ENCODE measurements at regions not wholly inside any gene's neighbourhood (a gene's known extent, or its start where the extent isn't known, plus 50 kb on each side); places are given as distances from the start of the nearest gene placed in this dataset.
"Not testable (repeated sequence)": the region's sequence is repeated elsewhere in the genome, so short reads cannot be mapped to it uniquely, and the experiment has no call there.

DNA sequence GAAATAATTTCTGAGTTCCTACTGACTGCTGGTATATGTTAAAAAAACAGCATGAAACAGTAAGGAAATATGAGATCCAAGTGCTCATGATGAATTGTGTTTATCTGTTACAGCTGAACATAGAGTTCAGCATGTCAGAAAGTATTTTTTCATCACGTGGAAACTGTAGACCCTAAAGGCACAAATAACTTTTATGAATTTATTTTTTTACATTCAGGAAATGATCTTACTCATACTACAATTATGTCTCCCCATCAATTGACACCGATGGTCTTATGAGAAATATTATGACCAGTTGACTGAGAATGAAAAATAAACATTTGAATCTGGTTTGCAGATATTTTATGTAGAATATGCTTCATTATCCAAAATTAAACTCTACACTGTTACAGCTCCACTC lies 283.1 kb upstream of the SPANXN4 start:
- DNase-seq = no peak

DNA sequence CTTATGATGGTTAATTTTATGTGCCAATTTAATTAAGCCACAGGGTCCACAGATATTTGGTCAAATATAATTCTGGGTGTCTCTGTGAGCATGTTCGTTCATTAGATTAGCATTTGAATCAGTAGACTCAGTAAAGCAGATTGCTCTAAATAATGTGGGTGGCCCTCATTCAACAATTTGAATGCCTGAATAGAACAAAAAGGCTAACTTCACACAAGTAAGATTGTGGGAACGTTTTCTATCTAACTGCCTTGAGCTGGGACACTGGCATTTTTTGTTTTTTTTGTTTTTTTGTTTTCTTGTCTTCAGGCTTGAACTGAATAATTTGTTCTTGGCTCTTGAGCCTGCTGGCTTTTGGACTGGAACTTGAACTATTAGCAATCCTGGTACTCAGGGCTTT lies 292.4 kb upstream of the SPANXN4 start:
- DNase-seq = no peak

DNA sequence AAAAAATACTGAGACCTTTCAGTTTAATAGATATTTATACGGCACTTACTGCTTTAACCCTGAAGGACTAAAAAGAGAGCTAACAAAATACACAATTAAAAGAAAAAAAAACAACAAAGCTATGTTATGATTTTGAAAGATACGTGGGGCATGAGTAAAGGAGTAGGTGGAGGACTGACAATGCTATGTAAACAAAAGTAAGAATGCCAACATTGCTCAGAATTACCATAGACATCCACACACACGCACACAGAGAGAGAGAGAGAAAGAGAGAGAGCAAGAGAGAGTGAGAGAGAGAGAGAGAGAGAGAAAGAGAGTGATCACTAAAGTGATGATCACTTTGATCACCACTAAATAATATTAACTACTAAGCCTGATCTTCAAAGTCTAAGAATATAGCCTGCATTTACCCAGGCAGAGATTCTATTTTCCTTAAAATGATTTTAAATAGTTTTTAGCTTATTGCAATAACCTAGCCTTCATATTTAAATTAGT lies 313.9 kb upstream of the SPANXN4 start:
- DNase-seq = no peak

- DNase-seq = no peak
Observed at GRCh38 chrX:142702749-142703148, 323.0 kb upstream of the SPANXN4 start.

- no peak for DNase-seq
Observed at GRCh38 chrX:142688256-142688655, 337.5 kb upstream of the SPANXN4 start.

GRCh38 chrX:142686653-142687283 lies 339.0 kb upstream of the SPANXN4 start:
- DNase-seq = no peak

GRCh38 chrX:142686206-142686605 lies 339.5 kb upstream of the SPANXN4 start:
- DNase-seq = no peak

GRCh38 chrX:142680038-142680437 lies 345.7 kb upstream of the SPANXN4 start:
- no peak for DNase-seq

GRCh38 chrX:142671036-142671435 lies 354.7 kb upstream of the SPANXN4 start:
- DNase-seq = peak; percentile 35

- DNase-seq = no peak
Observed at GRCh38 chrX:142663330-142664095, 362.2 kb upstream of the SPANXN4 start.

- DNase-seq = no peak
Observed at GRCh38 chrX:142661696-142662095, 364.0 kb upstream of the SPANXN4 start.

GRCh38 chrX:142655507-142655906 lies 370.2 kb upstream of the SPANXN4 start:
- DNase-seq = no peak

GRCh38 chrX:142637206-142637605 lies 388.5 kb upstream of the SPANXN4 start:
- DNase-seq = no peak

DNA sequence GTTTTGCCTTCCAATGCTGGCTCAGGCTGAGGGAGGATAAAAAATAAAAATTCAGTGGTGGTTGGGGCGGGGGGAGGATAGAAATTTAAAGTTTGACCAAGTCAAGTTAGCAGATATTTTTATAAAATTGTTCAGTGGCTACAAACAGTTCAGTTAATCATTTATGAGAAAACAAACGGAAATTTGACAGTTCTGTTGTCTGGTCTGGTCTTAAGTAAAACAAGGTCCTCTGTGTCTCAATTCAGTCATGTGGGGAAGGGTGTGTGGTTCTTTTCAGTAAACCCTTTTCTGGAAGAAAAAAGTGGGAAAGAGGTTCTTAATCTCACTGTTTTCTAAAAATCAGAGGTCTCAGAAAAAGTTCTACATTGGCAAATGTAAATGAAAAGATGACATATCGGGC lies 409.1 kb upstream of the SPANXN4 start:
- no peak for DNase-seq

GRCh38 chrX:142613403-142613802 lies 408.3 kb upstream of the MAGEC2 start:
- DNase-seq = no peak

GRCh38 chrX:142606629-142607028 lies 401.5 kb upstream of the MAGEC2 start:
- not testable (repeated sequence) for DNase-seq

DNA sequence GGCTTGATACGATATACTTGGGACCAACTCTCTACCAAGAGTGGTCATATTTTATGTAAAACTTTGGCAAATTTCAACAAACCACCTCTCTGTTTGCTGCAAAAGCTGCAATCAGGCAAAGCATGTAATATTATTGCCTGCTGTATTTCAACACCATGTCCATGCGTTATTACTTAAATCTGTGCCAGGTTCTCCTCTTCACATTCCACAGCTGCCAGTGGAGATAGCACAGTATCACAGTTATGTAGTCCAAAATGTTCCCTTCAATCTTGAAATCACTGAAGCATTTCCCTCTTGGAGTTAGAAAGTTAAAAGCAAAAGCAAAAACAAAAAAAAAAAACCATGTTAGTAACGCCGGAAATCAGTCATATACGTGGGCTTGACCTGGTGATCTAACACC lies 396.7 kb upstream of the MAGEC2 start:
- no peak for DNase-seq

GRCh38 chrX:142593361-142593862 lies 388.3 kb upstream of the MAGEC2 start:
- no peak for DNase-seq

- DNase-seq = no peak
Observed at GRCh38 chrX:142576615-142577014, 371.5 kb upstream of the MAGEC2 start.

GRCh38 chrX:142549923-142550322 lies 344.8 kb upstream of the MAGEC2 start:
- no peak for DNase-seq

GRCh38 chrX:142505839-142506238 lies 300.7 kb upstream of the MAGEC2 start:
- no peak for DNase-seq

GRCh38 chrX:142503967-142504643 lies 299.0 kb upstream of the MAGEC2 start:
- DNase-seq = no peak

- DNase-seq = no peak
Observed at GRCh38 chrX:142502441-142502840, 297.4 kb upstream of the MAGEC2 start.

DNA sequence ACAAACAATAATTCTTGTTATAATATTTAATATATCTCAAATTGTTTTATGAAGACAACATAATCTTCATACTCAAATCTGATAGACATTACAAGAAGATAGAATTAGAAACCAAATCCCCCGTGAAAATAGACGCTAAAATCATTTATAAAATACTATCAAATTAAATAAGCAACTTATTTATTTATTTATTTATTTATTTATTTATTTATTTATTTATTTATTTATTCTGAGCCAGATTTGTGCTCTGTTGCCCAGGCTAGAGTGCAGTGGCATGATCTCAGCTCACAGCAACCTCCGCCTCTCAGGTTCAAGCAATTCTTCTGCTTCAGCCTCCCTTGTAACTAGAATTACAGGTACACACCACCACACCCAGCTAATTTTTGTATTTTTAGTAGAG lies 294.9 kb upstream of the MAGEC2 start:
- DNase-seq = no peak

All from right forelimb (tissue), 1 donor.